HUDEP-2 (cell line): ENCODE measurements at regions not wholly inside any gene's neighbourhood (a gene's known extent, or its start where the extent isn't known, plus 50 kb on each side); places are given as distances from the start of the nearest gene placed in this dataset.

Experiments
- DNase-seq, 76 experiments: peaks; one replicate each; lab custom pipeline; 2025; ENCODE audit not compliant: unreplicated experiment in 76 of 76; lab: John Stamatoyannopoulos, UW

DNA sequence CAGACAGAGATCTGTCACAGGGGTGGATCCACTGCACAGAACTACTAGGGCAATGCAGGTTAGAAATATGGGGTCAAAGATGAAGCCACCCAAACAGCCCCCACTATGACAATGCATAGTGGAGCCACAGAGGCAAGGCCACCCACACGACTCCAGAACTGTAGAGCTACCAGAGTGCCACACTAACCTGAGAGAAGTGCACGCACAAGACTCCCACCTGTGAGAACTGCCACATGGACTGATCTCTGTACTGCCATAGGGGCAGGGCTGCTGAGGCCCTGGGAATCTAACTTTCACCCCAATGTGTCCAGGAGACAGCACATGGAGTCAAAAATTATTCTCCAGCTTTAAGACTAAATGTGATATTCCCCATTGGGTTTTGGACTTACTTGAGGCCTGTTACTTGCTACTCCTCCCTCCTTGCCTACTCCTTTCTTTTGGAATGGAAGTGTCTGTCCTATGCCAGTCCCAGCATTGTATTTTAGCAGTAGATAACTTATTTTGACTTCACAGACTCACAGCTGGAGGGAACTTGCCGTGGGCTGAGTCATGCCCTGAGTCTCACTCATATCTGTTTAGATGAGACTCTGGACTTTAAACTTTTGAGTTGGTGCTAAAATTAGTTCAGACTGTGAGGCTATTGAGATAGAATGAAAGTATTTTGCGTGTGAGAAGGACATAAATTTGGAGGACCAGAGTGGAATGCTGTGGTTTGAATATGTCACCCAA, 853.3 kb downstream of the MAT2B start:
- peak in 30 of 76 experiments; percentile 4 to 61 (median 26) for DNase-seq

DNA sequence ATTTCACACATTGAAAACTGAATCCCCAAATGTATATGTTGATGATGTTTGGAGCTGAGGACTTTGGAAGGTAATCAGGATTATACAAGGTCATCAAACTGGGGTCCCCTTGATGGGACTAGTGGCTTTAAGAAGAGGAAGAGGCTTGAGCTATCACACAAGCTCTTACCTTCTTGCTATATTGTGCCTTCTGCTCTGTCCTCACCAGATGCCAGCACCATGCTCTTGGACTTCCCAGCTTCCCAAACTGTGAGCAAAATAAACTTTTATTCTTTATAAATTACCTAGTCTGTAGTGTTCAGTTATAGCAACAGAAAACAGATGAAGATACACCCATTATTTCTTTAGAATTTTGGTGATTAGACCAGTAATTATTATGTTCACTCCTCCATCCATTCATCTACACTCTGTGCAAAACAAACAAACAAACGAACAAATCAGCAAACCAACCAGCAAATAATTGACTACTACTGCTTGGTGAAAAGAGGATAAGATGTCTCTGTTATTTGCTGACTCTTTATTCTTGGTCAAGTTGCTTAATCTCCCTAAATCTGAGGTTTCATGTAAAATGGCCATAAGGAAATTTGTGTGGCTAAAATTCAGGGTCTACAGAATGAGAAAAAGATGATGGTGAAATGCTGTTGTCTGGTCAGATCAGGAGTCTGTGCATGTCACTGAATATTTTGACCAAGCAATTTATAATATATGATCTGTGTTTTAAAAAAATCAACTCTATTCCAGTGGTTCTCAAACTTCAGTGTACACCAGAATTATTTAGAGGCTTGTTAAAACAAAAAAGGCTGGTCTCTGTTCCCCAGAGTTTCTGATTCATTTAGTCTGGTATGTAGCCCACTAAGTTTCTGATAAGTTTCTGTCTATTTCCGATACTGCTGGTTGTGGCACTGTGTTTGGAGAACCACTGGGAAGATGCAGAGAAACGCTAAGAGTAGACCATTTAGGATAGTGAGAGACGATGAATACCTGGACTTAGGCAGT, 854.1 kb downstream of the MAT2B start:
- no peak for DNase-seq

DNA sequence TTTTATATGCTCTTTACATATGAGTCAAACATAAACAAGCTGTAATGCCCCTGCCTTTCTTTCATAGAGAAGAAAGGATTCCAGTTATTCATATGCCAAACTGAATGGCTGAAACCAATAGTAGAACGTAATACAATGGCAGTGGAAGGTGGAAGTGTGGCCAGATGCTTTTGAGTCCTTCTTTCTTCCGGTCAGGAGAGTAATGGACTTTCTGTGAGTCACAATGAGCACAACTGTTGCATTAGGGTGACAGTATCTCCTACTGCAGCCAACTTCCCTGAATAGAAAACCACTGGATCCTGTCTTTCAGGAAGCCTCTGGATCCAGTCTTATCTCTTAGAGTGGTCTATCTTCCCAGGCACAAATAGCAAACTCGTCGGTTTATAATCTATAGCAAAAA, 855.2 kb downstream of the MAT2B start:
- DNase-seq = no peak

DNA sequence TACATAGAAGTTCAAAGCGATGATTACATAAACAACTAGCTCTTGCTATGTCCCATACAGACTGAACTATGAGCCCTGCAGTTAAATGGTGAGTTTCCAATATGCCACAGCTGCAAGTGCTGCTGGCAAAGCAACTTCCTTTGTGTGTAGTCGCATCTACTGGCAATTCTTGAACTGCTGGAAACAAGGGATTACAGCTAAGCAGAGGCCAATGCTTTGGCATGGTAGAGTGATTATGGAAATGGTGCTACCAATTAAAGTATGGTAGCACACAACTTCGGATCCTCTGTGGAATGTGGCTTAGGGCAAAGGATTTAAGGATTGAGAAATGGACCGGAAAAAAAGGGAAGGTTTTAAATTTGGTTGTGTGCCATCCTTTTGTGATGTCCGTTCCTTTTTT, 856.6 kb downstream of the MAT2B start:
- no peak for DNase-seq

DNA sequence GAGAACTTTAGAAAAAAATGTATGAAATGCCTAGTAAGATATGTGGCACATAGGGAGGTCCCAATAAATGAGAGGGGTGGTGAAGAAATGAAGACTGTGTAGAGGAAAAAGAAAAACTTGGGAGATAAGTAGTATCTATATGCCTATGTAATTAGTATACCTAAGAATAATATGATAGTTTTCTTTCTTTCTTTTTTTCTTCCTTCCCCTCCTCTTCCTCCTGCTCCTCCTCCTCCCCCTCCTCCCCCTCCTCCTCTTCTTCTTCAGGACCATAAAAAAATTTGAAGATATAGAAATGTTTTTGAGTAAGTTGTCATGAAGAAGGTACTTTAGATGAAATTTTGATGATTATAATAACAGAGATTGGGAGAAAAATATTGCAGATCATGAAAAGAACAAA, 857.4 kb downstream of the MAT2B start:
- DNase-seq = no peak

DNA sequence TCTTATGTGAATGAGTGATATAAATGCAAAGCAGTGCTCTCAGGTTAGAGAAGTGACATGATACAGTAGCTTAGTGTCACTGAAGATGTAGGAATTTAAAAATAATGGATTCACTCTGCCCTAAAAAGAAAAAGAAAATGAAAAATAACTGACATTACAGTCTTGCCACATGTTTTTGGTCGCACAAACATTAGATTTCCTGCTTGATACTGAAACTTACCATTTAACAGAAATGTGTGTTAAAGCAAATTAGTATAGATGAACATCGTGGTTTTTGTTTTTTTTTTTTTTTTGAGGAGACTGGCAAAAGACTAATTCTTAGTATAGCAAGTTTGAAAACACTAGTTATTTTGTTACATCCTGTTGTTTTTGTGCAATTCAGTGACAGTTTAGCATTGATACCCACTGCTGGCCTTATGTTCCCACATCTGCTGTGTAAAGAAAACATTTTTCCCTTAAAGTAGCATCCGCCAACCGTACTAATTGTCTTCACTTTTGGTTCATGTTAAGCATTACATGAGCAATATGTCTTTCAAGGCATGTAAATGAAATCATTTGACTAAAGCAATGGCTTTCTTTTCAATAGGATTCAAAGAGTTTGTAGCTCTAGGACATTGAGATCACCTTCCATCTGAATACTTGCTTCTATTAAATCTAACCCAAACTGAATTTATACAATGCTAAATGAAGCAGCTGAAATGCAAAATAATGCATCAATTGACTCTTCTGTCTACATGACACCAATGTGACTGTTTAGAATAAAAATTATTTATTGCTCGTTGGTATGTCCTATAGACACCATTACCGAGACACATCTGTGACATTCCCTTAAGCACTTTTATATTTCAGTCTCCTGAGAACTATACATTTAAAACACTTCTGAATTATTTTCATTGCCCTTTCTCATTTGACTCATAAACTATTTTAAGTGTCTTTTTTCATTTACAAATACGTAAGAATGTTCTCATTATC, 859.1 kb downstream of the MAT2B start:
- no peak for DNase-seq

DNA sequence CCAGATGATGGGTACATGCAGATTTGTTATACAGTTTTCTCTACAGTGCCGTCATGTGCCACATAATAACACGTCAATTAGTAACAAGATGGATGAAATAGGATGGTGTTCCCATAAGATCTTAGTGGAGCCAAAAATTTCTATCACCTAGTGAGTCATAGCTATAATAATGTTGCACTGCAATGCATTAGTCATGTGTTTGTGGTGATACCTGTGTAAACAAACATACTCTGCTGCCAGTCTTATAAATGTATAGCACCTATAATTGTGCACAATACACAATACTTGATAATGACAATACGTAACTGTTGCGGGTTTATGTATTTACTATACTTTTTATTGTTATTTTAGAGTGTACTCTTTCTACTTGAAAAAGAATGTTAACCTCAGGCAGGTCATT, 865.4 kb downstream of the MAT2B start:
- DNase-seq = no peak

DNA sequence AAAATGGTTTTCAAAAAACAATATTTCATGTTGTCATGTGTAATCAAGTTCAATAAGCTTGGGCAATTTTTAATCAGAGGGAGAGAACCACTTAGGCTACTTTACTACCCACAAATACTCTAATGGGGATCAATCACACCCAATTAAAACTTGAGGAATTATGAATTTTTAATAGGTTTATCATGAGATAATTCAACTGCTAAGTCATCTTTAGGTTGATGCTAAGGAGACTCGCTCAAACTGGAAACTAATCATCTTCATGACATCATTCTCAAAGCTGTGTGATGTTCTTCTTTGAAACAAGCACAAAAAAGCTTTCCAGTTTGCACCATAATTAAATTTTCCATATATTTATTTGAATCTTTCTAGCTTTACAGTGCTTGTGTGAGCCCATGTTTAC, 867.5 kb downstream of the MAT2B start:
- DNase-seq = no peak

DNA sequence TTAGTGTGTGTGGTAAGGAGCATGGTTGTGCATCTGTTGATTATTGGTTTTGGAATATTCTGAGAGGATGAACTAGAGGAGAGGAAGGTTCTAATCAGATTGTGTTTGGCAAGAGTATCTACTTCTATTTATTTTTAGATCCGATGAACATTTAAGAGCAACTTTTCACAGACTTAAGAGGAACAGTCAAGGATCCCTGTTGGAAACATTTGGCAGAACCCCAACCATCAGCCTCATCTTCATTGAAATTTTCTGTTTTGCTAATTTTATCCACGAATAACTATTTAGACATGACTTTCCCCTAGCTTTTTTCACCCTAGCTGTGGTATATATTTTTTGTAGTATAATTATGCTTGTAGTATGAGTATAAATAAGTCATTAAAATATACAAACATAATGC, 868.5 kb downstream of the MAT2B start:
- DNase-seq = no peak

DNA sequence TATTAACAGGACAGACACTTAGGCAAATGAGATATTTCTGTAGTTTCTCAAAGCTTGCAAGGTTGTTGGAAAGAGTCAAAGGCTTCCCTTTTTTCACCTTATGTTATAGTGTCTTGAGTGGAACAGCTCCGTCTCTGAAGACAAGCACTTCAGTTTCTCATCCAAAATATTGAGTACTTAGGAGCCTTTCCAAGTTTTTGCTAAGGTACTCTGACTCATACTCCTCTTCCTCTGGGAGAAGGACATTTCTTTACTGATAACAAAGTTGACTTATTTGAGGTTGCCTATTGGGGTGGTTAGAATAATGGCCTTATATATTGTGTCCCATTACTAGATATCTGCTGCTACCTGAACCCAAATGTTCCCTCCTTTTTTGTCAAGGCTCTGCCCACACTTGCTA, 869.6 kb downstream of the MAT2B start:
- DNase-seq = no peak

DNA sequence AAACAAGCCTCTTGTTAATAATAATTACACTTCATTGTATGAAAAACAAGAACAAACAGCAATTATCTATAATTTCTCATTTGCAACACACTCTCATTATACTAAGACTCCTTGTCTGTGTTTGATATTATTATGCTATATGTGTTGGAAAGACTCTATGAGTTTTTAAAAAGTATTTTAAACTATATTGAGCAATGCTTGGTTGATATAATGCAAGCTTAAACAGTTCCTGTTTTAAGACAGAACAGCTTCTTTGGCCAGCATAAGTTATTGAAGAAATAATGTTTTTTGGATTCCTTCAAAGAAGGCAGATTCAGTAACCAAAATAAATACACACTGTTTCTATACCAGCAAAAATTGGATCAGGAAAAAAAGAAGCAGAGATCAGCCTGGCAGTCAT, 871.4 kb downstream of the MAT2B start:
- DNase-seq = no peak

DNA sequence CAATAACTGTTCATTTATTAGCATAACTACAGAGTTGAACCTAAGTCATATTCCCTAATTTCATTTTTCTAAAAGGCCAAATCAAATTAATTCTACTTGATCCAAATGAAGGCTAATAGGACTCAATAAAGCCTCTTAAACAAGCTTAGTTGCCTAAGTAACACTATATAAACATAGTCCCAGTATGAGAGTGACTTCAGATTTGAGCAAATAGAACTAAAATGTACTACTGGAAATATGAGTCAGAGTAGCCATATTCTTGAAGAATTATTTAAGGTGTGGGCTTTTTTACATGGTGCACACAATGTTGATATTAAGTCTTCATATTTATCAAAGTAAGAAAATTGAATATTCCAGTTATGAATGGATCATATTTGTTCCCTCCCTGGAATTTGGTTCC, 872.3 kb downstream of the MAT2B start:
- no peak for DNase-seq

DNA sequence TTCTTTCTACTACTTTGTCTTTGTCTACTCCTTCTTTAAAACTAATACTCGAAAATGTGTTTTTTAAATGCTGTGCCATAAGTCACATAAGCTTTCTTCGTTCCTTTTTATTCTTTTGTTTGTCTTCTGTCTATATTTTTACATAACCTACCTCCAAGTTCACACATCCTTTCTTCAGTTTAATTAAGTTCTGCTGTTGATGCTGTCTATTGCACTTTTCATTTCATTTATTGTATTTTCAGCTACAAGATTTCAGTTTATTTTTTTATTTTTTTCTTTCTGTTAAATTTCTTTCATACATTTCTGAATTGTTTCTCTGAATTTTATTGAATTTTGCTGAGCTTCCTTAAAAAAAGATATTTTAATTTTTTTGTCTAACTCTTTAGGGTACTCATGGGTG, 878.2 kb downstream of the MAT2B start:
- DNase-seq = no peak

DNA sequence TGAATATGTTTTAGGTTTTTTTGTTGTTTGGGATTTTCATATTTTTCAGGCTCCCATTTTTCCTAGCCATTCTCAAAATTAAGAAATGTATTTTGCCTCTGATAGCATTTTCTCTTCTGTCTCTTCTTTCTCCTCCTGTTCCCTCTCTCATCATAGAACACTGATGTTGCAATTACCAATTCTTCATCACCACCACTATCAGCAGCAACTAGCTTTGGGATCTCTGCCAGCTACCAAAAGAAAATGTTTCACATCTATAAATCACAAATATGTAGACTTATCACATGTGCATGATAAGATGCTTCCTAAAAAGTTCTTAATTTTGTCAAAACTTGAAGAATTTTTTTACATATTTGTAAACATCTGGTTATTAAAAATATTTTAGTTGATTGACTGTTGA, 887.1 kb downstream of the MAT2B start:
- DNase-seq = no peak

DNA sequence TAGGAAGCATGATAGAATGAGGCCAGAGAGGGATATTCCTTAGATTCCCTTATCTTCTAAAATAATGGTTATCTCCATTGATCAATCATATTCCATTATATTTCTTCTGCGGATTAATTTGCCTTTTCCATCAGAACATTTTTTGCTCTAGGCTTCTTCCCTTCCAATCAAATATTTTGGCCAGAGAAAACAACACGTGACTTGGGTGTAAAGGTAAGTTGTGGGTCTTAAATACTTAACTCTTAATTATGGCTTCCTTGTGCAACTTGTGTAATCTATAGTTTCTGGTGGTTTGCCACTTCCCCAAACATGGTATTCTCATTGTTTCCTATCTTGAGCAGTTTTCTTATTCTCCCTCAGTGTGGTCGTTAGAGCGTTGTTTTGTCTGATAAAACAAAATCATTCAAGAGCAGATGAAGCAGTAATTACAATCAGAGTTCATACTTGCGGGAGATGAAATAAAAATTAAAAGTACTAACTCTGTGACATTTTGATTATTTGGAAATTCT, 889.3 kb downstream of the MAT2B start:
- DNase-seq = no peak

DNA sequence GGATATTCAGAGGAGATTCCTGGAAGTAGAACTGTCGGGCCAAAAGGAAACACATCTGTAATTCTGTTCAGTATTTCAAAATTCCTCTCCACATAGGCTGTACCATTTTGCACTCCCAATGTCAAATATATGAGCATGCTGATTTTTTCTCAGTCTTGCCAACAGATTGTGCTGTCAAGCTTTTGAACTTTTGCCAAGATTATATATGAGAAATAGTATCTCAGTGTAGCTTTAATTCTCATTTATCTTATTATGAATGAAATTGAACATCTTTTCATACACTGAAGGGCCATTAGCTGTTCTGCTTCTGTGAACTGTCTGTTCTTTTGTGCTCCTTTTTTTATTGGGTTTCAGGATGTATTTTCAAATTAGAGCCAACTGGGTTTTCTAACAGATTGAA, 907.1 kb downstream of the MAT2B start:
- no peak for DNase-seq

DNA sequence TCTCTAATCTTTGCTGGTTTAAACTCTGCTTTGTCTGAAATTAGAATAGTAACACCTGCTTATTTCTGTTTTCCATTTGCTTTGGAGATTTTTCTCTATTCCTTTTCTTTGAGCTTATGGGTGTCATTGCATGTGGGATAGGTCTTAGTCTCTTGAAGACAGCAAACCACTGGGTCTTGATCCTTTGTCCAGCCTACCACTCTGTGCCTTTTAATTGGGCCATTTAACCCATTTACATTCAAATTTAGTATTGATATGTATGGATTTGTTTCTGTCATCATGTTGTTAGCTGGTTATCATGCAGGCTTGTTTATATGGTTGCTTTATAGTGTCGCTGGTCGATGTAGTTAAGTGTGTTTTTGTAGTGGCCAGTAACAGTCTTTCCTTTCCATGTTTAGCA, 914.7 kb downstream of the MAT2B start:
- no peak for DNase-seq

DNA sequence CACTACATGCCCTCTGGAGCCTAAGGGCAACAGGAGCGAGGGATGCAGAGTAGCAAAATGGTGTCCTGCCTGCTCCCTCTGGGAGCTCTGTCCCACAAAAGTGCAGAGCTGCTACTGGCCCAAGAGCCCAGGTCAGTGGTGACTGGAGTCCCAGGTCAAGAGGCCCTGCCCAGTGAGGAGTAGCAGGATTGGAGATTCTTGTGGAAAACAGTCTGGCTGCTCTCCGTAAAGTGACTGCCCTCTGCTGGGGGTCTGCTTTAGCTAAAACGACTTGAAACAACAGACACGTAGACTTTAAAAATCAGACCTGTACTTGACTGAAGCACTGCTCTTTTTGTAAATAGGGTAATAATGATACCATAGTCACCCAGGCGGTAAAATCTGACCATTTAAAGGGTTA, 917.0 kb downstream of the MAT2B start:
- DNase-seq = peak in 24 of 76 experiments; percentile 0 to 32 (median 6)

DNA sequence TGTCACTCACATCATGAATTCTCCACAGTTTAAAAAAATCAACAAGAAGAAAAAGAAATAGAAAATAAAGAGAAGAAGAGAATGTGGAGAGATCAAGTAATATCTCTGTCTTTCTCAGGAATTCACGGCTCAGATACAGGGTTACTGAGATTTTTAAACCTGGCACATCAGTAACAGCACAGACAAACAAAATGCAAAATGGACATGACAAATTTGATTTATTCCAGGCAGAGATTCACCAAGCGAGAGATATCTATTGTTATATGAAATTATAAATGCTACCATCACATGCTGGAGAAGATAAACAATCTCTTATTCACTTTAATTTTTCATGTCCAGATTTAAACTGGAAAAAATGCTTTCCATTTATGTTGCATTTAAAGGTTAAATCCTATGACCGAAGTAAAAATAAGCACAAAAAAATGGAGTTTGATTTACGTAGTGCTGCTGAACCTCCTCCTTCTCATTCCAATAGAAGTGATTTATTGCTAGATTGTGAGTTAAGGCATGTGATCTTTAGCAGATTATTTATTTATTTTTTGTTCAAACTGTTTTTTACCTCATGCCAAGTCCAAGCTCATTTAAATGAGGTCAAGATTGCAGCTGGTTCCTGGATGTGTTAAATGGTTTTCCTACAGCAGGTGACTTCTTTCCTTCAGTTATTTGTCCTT, 926.4 kb downstream of the MAT2B start:
- no peak for DNase-seq
